ENCODE measurements at regions not wholly inside any gene's neighbourhood (a gene's known extent, or its start where the extent isn't known, plus 50 kb on each side); places are given as distances from the start of the nearest gene placed in this dataset.

DNA sequence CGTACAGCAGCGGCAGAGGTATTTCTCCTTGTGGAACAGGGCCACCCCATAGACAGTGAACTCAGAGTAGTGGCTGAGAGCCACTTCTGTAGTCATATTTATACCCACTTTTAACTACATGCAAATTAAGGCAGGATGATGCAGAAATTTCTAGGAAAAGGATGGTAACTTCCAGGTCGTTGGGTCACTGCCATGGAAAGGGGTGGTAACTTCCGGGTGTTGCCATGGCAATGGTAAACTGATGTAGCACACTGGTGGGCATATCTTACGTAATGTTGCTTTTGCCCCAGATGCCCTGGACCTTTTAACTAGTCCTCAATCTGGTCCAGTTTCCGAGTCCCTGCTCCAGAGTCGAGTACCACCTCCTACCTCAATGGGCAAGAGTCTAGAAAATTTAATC, 154.8 kb upstream of the AGA start:
- no peak for TF ChIP-seq KLF13 (CRISPR knock-in tag; IDR thresholded peaks at IDR 0.05)
- TF ChIP-seq, protein P1, sequence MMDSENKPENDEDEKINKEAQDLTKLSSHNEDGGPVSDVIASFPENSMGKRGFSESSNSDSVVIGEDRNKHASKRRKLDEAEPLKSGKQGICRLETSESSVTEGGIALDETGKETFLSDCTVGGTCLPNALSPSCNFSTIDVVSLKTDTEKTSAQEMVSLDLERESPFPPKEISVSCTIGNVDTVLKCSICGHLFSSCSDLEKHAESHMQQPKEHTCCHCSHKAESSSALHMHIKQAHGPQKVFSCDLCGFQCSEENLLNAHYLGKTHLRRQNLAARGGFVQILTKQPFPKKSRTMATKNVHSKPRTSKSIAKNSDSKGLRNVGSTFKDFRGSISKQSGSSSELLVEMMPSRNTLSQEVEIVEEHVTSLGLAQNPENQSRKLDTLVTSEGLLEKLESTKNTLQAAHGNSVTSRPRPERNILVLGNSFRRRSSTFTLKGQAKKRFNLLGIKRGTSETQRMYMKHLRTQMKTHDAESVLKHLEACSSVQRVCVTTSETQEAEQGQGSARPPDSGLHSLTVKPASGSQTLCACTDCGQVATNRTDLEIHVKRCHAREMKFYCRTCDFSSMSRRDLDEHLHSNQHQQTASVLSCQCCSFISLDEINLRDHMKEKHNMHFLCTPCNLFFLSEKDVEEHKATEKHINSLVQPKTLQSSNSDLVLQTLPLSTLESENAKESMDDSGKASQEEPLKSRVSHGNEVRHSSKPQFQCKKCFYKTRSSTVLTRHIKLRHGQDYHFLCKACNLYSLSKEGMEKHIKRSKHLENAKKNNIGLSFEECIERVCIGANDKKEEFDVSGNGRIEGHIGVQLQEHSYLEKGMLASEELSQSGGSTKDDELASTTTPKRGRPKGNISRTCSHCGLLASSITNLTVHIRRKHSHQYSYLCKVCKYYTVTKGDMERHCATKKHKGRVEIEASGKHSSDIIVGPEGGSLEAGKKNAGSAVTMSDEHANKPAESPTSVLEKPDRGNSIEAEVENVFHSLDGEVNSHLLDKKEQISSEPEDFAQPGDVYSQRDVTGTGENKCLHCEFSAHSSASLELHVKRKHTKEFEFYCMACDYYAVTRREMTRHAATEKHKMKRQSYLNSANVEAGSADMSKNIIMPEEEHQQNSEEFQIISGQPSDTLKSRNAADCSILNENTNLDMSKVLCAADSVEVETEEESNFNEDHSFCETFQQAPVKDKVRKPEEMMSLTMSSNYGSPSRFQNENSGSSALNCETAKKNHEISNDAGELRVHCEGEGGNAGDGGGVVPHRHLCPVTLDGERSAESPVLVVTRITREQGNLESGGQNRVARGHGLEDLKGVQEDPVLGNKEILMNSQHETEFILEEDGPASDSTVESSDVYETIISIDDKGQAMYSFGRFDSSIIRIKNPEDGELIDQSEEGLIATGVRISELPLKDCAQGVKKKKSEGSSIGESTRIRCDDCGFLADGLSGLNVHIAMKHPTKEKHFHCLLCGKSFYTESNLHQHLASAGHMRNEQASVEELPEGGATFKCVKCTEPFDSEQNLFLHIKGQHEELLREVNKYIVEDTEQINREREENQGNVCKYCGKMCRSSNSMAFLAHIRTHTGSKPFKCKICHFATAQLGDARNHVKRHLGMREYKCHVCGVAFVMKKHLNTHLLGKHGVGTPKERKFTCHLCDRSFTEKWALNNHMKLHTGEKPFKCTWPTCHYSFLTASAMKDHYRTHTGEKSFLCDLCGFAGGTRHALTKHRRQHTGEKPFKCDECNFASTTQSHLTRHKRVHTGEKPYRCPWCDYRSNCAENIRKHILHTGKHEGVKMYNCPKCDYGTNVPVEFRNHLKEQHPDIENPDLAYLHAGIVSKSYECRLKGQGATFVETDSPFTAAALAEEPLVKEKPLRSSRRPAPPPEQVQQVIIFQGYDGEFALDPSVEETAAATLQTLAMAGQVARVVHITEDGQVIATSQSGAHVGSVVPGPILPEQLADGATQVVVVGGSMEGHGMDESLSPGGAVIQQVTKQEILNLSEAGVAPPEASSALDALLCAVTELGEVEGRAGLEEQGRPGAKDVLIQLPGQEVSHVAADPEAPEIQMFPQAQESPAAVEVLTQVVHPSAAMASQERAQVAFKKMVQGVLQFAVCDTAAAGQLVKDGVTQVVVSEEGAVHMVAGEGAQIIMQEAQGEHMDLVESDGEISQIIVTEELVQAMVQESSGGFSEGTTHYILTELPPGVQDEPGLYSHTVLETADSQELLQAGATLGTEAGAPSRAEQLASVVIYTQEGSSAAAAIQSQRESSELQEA (CRISPR knock-in tag; IDR thresholded peaks at IDR 0.05; ENCODE audit: not compliant biosample characterization) = no peak
- no peak for TF ChIP-seq SIN3A (IDR thresholded peaks at IDR 0.05; ENCODE audit: borderline replicate concordance, low read depth, low read length)
- TF ChIP-seq NR1H2 (CRISPR knock-in tag; IDR thresholded peaks at IDR 0.05; ENCODE audit: borderline replicate concordance, low read depth) = no peak
- no peak for TF ChIP-seq POLR2A (IDR thresholded peaks at IDR 0.05; ENCODE audit: insufficient read depth in 1 of 2, low read depth in 2 of 2, low read length in 2 of 2)
- TF ChIP-seq, protein P2, sequence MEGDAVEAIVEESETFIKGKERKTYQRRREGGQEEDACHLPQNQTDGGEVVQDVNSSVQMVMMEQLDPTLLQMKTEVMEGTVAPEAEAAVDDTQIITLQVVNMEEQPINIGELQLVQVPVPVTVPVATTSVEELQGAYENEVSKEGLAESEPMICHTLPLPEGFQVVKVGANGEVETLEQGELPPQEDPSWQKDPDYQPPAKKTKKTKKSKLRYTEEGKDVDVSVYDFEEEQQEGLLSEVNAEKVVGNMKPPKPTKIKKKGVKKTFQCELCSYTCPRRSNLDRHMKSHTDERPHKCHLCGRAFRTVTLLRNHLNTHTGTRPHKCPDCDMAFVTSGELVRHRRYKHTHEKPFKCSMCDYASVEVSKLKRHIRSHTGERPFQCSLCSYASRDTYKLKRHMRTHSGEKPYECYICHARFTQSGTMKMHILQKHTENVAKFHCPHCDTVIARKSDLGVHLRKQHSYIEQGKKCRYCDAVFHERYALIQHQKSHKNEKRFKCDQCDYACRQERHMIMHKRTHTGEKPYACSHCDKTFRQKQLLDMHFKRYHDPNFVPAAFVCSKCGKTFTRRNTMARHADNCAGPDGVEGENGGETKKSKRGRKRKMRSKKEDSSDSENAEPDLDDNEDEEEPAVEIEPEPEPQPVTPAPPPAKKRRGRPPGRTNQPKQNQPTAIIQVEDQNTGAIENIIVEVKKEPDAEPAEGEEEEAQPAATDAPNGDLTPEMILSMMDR (CRISPR knock-in tag; IDR thresholded peaks at IDR 0.05) = no peak
- no peak for TF ChIP-seq TCF12 (IDR thresholded peaks at IDR 0.05)
- TF ChIP-seq TCF12 (CRISPR knock-in tag; IDR thresholded peaks at IDR 0.05) = no peak
- no peak for TF ChIP-seq ZNF598 (CRISPR knock-in tag; IDR thresholded peaks at IDR 0.05; ENCODE audit: borderline replicate concordance)
- no peak for TF ChIP-seq RFX5 (IDR thresholded peaks at IDR 0.05; ENCODE audit: low read depth, low read length)
- no peak for TF ChIP-seq CHD2 (IDR thresholded peaks at IDR 0.05; ENCODE audit: low read depth, low read length)
- no peak for TF ChIP-seq ZNF747 (CRISPR knock-in tag; IDR thresholded peaks at IDR 0.05; ENCODE audit: borderline replicate concordance)
- no peak for TF ChIP-seq RBM22 (optimal IDR thresholded peaks at IDR 0.05; ENCODE audit: low read length)
- TF ChIP-seq, protein P3, sequence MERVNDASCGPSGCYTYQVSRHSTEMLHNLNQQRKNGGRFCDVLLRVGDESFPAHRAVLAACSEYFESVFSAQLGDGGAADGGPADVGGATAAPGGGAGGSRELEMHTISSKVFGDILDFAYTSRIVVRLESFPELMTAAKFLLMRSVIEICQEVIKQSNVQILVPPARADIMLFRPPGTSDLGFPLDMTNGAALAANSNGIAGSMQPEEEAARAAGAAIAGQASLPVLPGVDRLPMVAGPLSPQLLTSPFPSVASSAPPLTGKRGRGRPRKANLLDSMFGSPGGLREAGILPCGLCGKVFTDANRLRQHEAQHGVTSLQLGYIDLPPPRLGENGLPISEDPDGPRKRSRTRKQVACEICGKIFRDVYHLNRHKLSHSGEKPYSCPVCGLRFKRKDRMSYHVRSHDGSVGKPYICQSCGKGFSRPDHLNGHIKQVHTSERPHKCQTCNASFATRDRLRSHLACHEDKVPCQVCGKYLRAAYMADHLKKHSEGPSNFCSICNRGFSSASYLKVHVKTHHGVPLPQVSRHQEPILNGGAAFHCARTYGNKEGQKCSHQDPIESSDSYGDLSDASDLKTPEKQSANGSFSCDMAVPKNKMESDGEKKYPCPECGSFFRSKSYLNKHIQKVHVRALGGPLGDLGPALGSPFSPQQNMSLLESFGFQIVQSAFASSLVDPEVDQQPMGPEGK (CRISPR knock-in tag; IDR thresholded peaks at IDR 0.05) = no peak

Measured in HepG2 (cell line).